CD1c-positive myeloid dendritic cell (primary cell): ENCODE measurements at regions not wholly inside any gene's neighbourhood (a gene's known extent, or its start where the extent isn't known, plus 50 kb on each side); places are given as distances from the start of the nearest gene placed in this dataset.

Source experiments
- DNase-seq: peaks from one replicate; pipeline ENCODE4 v3.0.0-alpha.2; 2016; ENCODE audit errors: extremely low spot score

DNA sequence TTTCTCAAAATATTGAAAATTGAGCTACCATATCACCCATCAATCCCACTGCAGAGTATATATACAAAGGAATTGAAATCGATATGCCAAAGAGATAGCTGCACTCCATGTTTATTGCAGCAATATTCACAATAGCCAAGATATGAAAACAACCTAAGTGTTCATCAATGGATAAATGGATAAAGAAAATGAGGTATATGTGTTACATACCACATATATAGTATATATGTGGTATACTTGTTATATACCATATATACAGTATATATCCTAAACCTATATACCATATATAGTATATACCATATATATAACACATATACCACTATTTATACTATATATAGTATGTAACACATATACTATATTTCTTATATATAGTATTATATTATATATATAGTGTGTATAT, 313.3 kb downstream of the ZNF608 start:
- DNase-seq, result no peak

DNA sequence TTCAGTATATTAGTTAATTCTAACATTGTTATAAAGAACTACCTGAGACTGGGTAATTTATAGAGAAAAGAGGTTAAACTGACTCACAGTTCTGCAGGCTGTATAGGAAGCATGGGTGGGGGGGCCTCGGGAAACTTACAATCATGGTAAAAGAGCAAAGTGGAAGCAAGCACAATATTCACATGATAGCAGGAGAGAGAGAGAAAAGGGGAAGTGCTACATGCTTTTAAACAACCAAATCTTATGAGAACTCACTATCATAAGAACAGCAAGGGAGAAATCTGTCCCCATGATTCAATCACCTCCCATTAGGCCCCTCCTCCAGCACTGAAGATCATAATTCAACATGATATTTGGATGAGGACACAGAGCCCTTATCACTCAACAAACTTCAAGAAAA, 324.9 kb downstream of the ZNF608 start:
- no peak for DNase-seq

DNA sequence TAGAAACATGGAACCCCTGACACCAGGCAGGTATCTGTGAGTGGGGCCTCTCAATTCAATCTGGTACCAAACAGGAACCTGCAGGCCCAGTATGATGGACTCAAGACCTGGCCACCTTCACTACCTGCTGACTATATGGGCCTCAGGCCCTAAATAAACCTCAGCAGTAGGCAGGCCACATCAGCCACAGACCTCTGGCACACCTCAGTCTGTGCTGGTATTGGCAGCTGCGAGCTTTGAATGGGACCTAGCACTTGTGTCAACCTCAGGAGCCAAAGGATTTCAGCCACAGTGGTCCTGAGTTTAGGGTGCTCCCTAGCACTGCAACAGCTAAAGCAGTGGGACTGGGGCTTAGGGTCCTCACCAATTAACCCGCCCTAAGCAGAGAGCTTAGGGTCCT, 325.5 kb downstream of the ZNF608 start:
- no peak for DNase-seq

DNA sequence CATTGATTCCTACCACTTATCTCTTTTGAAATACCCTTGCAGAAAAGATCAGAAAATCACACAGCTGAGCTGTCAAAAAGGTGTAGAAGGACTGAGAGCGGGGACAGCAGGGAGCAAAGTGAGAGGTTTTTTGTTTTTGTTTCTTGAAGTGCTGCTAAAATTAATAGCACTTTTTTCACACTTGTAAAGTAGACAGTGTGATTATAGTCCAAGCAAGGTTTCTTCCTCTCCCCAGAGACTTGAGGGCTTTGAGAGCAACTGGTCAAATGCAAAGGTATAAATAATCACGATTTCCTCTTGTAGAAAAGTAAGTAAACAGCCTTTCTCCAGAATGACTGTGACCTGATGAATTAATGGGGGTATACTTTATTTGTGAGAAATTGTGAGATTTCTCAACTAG, 326.9 kb downstream of the ZNF608 start:
- no peak for DNase-seq

GRCh38 chr5:124418390-124418789, 328.0 kb downstream of the ZNF608 start:
- no peak for DNase-seq

GRCh38 chr5:124417196-124417595, 329.2 kb downstream of the ZNF608 start:
- DNase-seq, result no peak

- no peak for DNase-seq
Measured at GRCh38 chr5:124416627-124417026, 329.8 kb downstream of the ZNF608 start.

DNA sequence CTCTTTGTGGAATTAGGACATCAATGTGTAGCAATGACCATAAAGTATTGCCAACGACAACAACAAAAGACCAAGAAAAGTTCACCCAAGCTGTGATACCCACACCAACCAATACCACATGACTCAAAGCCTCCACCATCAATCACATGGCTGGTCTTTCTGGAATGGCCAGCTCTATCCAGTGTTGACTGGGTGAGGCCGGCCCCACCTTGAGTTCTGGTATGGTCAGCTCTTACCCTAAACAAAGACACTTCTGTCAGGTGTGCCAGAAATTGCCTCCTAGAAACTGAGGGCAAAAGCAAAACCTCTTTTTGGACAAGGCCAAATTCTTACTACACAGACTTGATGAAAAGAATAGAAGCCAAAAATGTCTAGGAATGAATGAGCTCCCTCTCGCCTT, 331.5 kb downstream of the ZNF608 start:
- no peak for DNase-seq

DNA sequence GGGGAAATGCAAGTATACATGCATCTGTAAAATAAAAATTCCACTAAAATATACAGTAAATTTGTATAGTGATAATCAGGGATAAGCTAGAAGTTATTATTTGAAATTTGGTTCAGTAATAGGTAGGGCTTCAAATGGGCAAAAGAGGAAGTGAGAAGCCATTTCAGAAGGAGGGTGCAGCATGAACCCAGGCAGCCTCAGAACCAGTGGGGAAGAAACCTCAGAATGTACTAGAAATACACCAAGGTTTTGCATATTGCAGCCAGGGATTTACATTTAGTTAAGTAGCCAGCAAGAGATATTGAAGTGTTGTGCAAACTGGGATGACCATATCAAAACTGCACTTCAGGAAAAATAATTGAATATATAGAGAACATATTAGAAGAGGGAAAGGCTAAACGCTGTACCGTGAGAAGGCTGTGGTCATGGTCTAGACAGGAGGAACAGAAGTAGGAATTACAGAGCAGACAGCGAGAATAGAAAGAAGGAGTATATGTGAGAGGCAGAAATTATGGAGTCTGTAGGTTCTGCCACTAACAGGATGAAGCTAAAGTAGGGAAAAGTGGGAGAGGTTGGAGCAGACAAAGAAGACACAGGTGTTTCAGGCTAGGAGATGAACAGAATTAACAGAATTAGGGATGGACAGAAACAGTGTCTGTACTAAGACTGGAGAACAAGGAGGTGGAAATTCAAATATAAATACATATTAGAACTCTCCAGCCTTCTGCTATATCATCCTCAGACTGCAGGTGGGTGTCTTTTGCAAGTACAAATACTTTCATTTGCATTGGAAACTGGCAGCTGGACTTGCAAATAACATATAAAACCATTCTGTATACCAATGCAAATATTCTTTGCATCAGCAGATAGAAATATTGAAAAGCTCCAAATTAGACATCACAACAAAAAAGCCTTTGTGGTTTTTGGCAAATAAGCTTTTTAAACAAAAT, 335.6 kb downstream of the ZNF608 start:
- DNase-seq, result no peak

DNA sequence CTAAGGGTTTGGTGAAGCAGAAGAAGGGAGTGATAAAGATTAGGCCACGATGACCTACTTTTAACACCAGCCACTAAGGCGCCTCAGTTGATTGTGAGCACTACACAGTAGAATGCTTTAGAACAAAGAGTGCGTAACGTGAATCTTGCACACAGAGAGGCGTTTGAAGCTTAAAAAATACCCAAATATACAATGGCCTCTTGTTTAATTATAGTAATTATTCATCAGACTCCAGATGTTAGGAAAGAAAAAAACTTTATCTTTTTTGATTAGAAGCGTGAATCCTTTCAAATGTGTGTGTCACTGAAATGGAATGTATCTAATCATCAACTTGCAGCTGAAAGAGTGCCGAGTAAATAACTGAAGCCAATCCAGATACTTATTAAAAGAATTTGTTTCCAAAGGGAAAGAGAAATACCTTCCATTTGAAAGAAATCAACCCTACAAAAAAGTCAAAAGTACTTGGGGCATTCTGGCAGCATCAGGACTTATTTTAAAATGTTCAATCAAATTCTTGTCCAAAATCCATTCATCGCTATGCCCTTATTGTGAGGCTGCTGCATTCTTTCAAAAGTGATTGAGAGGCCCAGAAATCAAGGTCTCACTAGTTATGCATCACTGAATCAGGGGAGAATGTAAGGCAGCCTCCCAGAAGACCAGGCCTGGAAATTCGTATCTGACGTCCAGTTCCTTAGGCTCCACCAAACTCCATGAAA, 337.5 kb downstream of the ZNF608 start:
- DNase-seq, result no peak

DNA sequence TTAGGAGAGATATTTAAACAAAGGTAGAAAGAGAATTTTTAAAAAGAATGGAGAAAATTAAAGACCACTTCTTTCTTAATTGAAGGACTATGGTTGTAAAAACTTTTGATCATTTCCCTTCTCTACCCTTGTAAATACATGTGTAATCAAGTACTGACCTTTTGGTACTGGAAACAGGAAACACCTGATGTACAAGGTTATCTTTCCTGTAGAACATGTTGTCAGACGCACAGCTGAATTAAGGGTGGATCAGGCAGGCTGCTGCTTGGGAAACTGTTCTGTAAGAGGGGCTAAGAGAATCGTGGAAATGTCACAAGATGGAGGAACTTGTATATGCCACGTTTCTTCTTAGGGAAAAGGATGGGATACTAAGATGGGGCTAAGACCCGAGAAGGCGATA, 341.6 kb downstream of the ZNF608 start:
- no peak for DNase-seq

DNA sequence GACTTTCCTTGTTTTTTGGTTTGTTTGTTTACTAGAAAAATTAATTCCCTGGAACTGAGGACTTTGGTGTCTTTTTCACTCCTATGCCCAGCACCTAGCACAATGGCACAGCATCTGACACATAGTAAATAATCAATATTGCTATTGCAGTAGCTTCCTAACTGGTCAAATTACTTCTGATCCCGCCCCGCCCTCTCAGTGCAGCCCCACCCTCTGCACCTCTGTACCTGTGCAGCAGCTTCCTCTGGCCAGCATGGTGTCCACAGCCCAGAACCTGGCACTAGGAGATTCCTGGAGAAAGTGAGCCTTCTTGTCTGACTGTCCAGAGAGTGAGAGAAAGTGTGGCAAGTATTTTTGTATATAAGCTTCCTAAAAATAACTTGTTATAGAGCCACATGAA, 343.2 kb downstream of the ZNF608 start:
- DNase-seq, result no peak

- no peak for DNase-seq
Measured at GRCh38 chr5:124402144-124402581, 344.3 kb downstream of the ZNF608 start.

GRCh38 chr5:124401476-124402143, 344.8 kb downstream of the ZNF608 start:
- DNase-seq, result no peak

GRCh38 chr5:124399426-124399961, 346.9 kb downstream of the ZNF608 start:
- DNase-seq, result no peak

- DNase-seq, result no peak
Measured at GRCh38 chr5:124398460-124398859, 348.0 kb downstream of the ZNF608 start.

DNA sequence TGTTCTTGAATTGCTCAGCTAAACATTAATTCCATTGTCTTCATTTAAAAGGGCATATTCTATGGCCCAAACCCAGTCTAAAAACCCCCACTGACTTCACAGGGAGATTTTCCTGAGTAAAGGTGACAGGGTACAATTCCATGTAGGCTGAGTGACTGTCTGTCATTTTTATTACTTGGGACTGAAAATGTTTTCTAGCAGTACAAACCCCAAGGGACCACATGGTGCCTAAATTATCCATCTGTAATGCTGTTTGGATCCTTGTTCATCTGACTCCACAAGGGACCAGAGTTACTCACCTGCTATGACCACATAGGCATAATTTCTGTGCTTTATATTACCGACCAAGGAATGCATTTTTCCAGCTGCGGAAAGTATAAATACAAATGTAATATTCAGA, 349.1 kb downstream of the ZNF608 start:
- no peak for DNase-seq

DNA sequence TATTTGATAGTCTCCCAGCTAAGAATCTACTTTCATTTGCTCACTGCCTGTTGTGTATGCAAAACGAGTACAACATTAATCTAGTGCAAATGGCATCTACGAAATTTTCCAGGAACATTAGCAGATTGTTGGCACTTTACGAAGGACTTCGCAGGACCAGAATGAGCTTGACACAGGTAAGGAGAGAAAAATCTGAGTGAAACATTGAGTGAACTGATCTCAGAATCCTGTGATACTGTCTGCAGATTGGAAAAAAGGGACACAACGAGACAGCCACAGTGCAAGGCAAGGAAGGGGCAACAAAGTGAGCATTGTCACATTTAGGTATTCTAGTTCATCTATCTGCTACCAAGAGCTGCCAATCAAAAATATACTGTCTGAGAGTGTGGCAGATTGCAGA, 350.5 kb downstream of the ZNF608 start:
- DNase-seq, result no peak

DNA sequence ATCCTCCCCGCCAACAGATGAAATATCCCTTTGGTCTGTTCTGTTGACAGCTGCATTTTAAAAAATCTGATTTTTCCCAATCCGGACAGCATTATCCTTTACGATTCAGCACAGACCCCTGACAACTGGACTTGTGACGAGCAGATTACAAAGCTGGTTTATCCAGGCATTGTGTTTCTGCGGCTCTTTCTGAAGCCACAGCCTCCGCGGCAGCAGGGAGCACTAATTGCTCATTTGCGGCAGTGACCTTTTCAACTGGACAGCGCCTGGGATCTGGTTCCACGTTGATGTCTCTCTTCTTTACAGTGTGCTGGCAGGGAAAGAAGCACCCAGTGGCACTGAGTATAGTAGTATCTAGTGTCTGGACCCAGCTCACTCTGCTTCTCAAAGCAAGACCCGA, 351.2 kb downstream of the ZNF608 start:
- DNase-seq, result no peak

- no peak for DNase-seq
Measured at GRCh38 chr5:124394700-124395245, 351.7 kb downstream of the ZNF608 start.

DNA sequence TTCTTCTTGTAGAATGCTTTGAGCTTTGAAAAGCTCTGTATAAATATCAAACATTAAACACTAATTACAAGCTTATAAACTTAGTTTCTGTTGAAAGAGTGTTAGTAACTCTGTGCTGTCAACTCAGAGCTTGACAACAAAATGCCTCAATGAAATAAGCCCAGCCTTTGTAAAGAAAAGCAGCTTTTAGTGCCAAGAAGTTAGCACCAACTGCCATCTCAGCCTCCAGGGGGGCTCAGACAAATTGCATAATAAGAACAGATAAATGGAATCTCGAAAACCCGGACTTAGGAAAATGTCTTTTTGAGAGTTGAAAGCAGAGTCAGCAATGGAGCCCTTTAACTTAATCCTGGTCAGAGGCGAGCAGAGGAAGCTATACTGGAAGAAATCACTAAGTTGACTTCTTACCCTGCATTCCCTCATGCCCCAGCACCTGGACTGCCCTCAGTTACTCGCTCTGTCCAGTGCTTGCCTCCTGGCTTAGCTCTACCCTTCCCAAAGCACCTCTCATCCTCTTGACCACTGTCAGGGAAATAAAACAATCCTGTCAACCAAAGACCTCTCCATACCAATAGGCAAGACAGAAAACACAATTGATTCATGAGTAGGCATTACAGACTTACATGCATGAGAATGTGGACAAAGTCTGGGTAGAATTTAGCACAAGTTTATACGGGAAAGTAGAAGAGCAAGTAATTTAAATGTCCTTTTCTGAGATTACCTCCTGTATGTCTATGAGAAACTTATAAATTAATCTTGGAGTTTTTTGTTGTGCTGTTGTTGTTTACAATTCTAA, 352.7 kb downstream of the ZNF608 start:
- DNase-seq, result no peak
